ENCODE measurements at regions not wholly inside any gene's neighbourhood (a gene's known extent, or its start where the extent isn't known, plus 50 kb on each side); places are given as distances from the start of the nearest gene placed in this dataset.

- H3K18ac ChIP-seq (ENCODE audit: insufficient read length, low read depth, low read length): no peak overlapping the region
- Mint-ChIP-seq H3K4me1 (peaks cover 0 to under 1% of the 10 kb centered on the region in 2 experiments; a peak in 1 of 4 replicates), H3K4me3 (no peak overlapping the region), H3K36me3 (ENCODE audit: insufficient read depth in 1 of 3, low read depth in 3 of 3) (no peaks in the 10 kb centered on the region), H3K9me3 (no peaks in the 10 kb centered on the region), H3K27me3 (ENCODE audit: low read depth) (no peaks in the 10 kb centered on the region; the same call in 1 of the 2 replicates), H3K27ac (no peak overlapping the region)
- H3K79me1 ChIP-seq (ENCODE audit: insufficient read depth, low read depth, low read length, poor library complexity, severe bottlenecking): no peaks in the 10 kb centered on the region
- no peaks in the 10 kb centered on the region for H3K9me3 ChIP-seq (ENCODE audit: control insufficient read depth, low read depth, low read length)
- H2BK120ac ChIP-seq (ENCODE audit: low read depth, low read length, poor library complexity, severe bottlenecking): no peak overlapping the region
- H2BK5ac ChIP-seq (ENCODE audit: insufficient read length, low read length): no peak overlapping the region
- WGBS (ENCODE audit: extremely low coverage, insufficient read length, low lambda C conversion rate): no CpG with 5 or more reads among the region's 2 CpGs
- no peaks in the 10 kb centered on the region for H3K27me3 ChIP-seq (ENCODE audit: insufficient read depth, low read length)
- H3K23me2 ChIP-seq (ENCODE audit: insufficient read length, low read depth, low read length, poor library complexity, severe bottlenecking): no peaks in the 10 kb centered on the region
- DNase-seq: no peak
- H4K91ac ChIP-seq (ENCODE audit: insufficient read length, low read depth, low read length): no peak overlapping the region
- H3K9ac ChIP-seq (ENCODE audit: extremely low read depth, insufficient read length, low read length): no peak overlapping the region
- H3K23ac ChIP-seq (ENCODE audit: insufficient read length, low read depth, low read length): no peak overlapping the region
- no peak overlapping the region for H2AK5ac ChIP-seq (ENCODE audit: insufficient read length, low read length)
- H4K5ac ChIP-seq (ENCODE audit: insufficient read length, low read depth, low read length): no peak overlapping the region
- no peak overlapping the region for H3K4me2 ChIP-seq (ENCODE audit: insufficient read depth, insufficient read length, low read length)
- H3T11ph ChIP-seq (ENCODE audit: low read length): no peak overlapping the region
- no peaks in the 10 kb centered on the region for H3K79me2 ChIP-seq (ENCODE audit: insufficient read depth, low read length)
- H3K27ac ChIP-seq (ENCODE audit: insufficient read length, low read depth, low read length): no peak overlapping the region
- H2AFZ ChIP-seq (ENCODE audit: low read length): no peak overlapping the region
- no peak for TF ChIP-seq CTCF (conservative IDR thresholded peaks at IDR 0.05)
- no peak overlapping the region for H2BK20ac ChIP-seq (ENCODE audit: low read depth, low read length, poor library complexity, severe bottlenecking)
- no peak overlapping the region for H3K56ac ChIP-seq (ENCODE audit: insufficient read length, low read depth, low read length)
- H2BK12ac ChIP-seq (ENCODE audit: insufficient read length, low read depth, low read length): no peak overlapping the region
- no peak overlapping the region for H2BK15ac ChIP-seq (ENCODE audit: low read depth, low read length)
- H3K14ac ChIP-seq (ENCODE audit: insufficient read depth, low read length): no peak overlapping the region
- no peaks in the 10 kb centered on the region for H3K4me1 ChIP-seq (ENCODE audit: insufficient read depth, low read length)
- no peak overlapping the region for H3K4ac ChIP-seq (ENCODE audit: low read depth, low read length)
- H4K8ac ChIP-seq (replicated peaks; ENCODE audit: insufficient read length, low read depth, low read length): no peak overlapping the region
- H4K20me1 ChIP-seq (ENCODE audit: control insufficient read depth, insufficient read depth, insufficient read length): no peaks in the 10 kb centered on the region
Observed at GRCh38 chr14:25108291-25108690, 58.3 kb upstream of the STXBP6 start.
